Loucy (cell line): ENCODE measurements at regions not wholly inside any gene's neighbourhood (a gene's known extent, or its start where the extent isn't known, plus 50 kb on each side); places are given as distances from the start of the nearest gene placed in this dataset.

Experiments
- H2AFZ ChIP-seq: fragments of 200-600 bp; sonication (generic); 2 replicates; pipeline ENCODE4 v1.6.0; 2016; ENCODE audit warnings: antibody characterized with exemption, mild to moderate bottlenecking, low read length, moderate library complexity
- H3F3A ChIP-seq: fragments of 200-600 bp; 2 replicates; pipeline ENCODE4 v1.6.0; 2016; ENCODE audit warnings: antibody characterized with exemption, low read depth, mild to moderate bottlenecking
- H3K27me3 ChIP-seq: fragments of 200-600 bp; sonication (generic); 2 replicates; pipeline ENCODE4 v1.6.1; 2014; ENCODE audit warnings: low read length, mild to moderate bottlenecking; ENCODE audit not compliant: insufficient read depth, poor library complexity, severe bottlenecking
- H3K36me3 ChIP-seq: fragments of 200-600 bp; sonication (generic); 2 replicates; pipeline ENCODE4 v1.6.1; 2016; ENCODE audit warnings: low read length; ENCODE audit not compliant: insufficient read depth
- H3K4me1 ChIP-seq: fragments of 200-600 bp; sonication (generic); 2 replicates; pipeline ENCODE4 v1.5.1; 2014; ENCODE audit warnings: low read length, mild to moderate bottlenecking; ENCODE audit not compliant: insufficient read depth, poor library complexity, severe bottlenecking
- H3K4me2 ChIP-seq: fragments of 200-600 bp; sonication (generic); 2 replicates; pipeline ENCODE4 v1.6.0; 2014; ENCODE audit warnings: antibody characterized with exemption, low read length, low read depth, mild to moderate bottlenecking; ENCODE audit not compliant: poor library complexity, severe bottlenecking
- H3K4me3 ChIP-seq: fragments of 200-600 bp; sonication (generic); 2 replicates; pipeline ENCODE4 v1.5.1; 2014; ENCODE audit warnings: low read length, mild to moderate bottlenecking, mixed read lengths; ENCODE audit not compliant: poor library complexity, severe bottlenecking
- H3K79me2 ChIP-seq: fragments of 200-600 bp; sonication (generic); 2 replicates; pipeline ENCODE4 v1.6.1; 2014; ENCODE audit warnings: low read length; ENCODE audit not compliant: insufficient read depth
- H3K9ac ChIP-seq: fragments of 200-600 bp; sonication (generic); 2 replicates; pipeline ENCODE4 v1.6.0; 2014; ENCODE audit warnings: mild to moderate bottlenecking, low read depth, low read length, moderate library complexity; ENCODE audit not compliant: poor library complexity, severe bottlenecking
- H3K9me2 ChIP-seq: fragments of 200-600 bp; sonication (generic); replicated peaks from 2 replicates; pipeline ENCODE4 v1.6.1; 2016; ENCODE audit warnings: low read depth, low read length, mixed read lengths
- H3K9me3 ChIP-seq: fragments of 200-600 bp; sonication (generic); 2 replicates; pipeline ENCODE4 v1.6.1; 2014; ENCODE audit warnings: mild to moderate bottlenecking, antibody characterized with exemption, low read length, low read depth; ENCODE audit not compliant: insufficient read depth
- H4K20me1 ChIP-seq: fragments of 200-600 bp; sonication (generic); 2 replicates; pipeline ENCODE4 v1.6.0; 2014; ENCODE audit warnings: antibody characterized with exemption, low read length, mild to moderate bottlenecking; ENCODE audit not compliant: insufficient read depth, poor library complexity, severe bottlenecking
- EZH2phosphoT487 ChIP-seq: fragments of 200-600 bp; IDR thresholded peaks from 2 replicates; pipeline ENCODE4 v1.6.1; 2018; ENCODE audit warnings: antibody characterized with exemption, mild to moderate bottlenecking, moderate library complexity, borderline replicate concordance
- TF ChIP-seq, protein P1 (sequence below): fragments of 200-600 bp; sonication (generic); conservative IDR thresholded peaks from 2 replicates; pipeline ENCODE4 v1.5.1; 2014; ENCODE audit warnings: mild to moderate bottlenecking, antibody characterized with exemption, low read length

DNA sequence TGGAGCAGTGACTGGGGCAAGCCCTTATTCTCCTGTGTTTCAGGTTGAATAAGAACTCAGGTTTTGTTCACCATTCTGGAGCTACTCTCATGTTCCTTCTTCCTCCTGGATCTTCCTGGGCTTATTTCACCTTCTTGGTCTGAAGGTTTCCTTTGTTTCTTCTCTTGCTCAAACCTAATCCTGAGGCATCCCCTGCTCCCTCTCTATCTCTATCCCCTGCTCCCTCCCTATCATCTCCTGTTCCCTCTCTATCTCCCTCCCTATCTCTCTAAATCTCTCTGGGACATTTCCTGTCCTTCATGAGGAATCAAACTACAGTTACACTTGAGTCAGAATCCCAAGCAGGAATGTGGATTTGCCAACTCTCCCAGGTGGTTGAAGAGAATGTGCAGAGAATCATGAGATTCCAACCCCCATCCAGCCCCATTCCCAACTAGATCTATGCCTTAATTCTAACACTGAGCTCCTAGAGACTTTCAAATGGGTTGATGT lies 134.9 kb upstream of the ZIC3 start:
- Histone ChIP-seq H3K9ac (no peak overlapping the region), H3K4me3 (no peak overlapping the region), H3K27me3 (no peaks in the 10 kb centered on the region), H3F3A (no peaks in the 10 kb centered on the region), H3K36me3 (no peaks in the 10 kb centered on the region), H2AFZ (no peak overlapping the region), H3K4me1 (no peaks in the 10 kb centered on the region), H3K4me2 (no peak overlapping the region), H3K9me2 (no peaks in the 10 kb centered on the region), H3K79me2 (no peaks in the 10 kb centered on the region), H3K9me3 (no peaks in the 10 kb centered on the region), H4K20me1 (no peaks in the 10 kb centered on the region)
- TF ChIP-seq, protein P1, sequence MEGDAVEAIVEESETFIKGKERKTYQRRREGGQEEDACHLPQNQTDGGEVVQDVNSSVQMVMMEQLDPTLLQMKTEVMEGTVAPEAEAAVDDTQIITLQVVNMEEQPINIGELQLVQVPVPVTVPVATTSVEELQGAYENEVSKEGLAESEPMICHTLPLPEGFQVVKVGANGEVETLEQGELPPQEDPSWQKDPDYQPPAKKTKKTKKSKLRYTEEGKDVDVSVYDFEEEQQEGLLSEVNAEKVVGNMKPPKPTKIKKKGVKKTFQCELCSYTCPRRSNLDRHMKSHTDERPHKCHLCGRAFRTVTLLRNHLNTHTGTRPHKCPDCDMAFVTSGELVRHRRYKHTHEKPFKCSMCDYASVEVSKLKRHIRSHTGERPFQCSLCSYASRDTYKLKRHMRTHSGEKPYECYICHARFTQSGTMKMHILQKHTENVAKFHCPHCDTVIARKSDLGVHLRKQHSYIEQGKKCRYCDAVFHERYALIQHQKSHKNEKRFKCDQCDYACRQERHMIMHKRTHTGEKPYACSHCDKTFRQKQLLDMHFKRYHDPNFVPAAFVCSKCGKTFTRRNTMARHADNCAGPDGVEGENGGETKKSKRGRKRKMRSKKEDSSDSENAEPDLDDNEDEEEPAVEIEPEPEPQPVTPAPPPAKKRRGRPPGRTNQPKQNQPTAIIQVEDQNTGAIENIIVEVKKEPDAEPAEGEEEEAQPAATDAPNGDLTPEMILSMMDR: no peak
- TF ChIP-seq EZH2phosphoT487: no peak

- Histone ChIP-seq H3K27me3 (no peaks in the 10 kb centered on the region), H3K79me2 (no peaks in the 10 kb centered on the region), H3K9ac (no peak overlapping the region)
Measured at GRCh38 chrX:137430301-137430700, 135.6 kb upstream of the ZIC3 start.

DNA sequence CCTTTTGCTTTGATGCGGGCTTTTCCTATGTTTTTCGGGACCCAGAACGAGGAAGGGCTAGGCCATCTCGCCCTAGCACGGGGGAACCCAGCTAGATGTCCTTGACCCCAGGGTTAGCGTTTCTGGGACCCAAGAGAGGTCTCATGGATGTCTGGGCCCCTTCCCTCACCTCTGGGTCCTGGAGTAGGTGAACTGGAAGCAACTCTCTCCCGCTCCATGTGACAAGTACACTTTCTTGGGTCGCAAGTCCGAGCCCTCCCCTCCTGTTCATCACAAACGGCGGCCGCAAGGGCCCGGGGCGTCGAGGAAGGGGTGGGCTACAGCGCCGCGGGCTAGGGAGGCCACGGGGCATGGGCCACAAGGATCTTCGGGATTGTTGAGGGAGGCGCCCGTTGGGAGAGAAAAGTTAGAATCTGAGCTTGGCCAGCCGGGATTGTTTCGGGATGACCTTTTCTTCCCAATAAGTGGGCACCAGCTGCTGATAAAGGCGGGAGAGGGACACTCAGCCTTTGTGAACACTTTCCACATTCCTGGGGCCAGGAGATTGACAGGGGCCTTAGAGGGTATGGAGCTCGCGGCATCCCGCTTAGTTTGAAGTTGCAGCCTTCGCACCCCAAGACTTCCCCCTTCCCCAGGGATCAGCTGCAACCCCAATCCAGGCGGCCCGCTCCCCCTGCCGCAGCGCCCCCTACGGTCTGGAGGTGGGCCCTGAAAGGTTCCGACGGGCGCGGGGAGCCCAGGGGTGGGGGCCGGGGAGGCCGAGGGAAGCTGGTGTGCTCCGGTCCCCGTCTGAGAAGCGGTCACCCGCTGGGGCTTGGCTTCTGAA lies 136.9 kb upstream of the ZIC3 start:
- Histone ChIP-seq H3K9me3 (no peaks in the 10 kb centered on the region), H3K9me2 (no peaks in the 10 kb centered on the region), H4K20me1 (no peaks in the 10 kb centered on the region), H3K27me3 (no peaks in the 10 kb centered on the region), H3F3A (no peaks in the 10 kb centered on the region), H3K4me3 (no peak overlapping the region), H3K79me2 (no peaks in the 10 kb centered on the region), H3K9ac (no peak overlapping the region), H2AFZ (no peak overlapping the region), H3K4me1 (no peaks in the 10 kb centered on the region), H3K36me3 (no peaks in the 10 kb centered on the region), H3K4me2 (no peak overlapping the region)
- no peak for TF ChIP-seq EZH2phosphoT487

More at GRCh38 chrX:137430301-137430700, 135.6 kb upstream of the ZIC3 start:
- Histone ChIP-seq H3K9me2 (no peaks in the 10 kb centered on the region), H3K4me2 (no peak overlapping the region), H3F3A (no peaks in the 10 kb centered on the region), H4K20me1 (no peaks in the 10 kb centered on the region), H3K36me3 (no peaks in the 10 kb centered on the region), H3K4me1 (no peaks in the 10 kb centered on the region), H2AFZ (no peak overlapping the region), H3K4me3 (no peak overlapping the region), H3K9me3 (no peaks in the 10 kb centered on the region)
- TF ChIP-seq EZH2phosphoT487: no peak
- TF ChIP-seq, protein P1: no peak

DNA sequence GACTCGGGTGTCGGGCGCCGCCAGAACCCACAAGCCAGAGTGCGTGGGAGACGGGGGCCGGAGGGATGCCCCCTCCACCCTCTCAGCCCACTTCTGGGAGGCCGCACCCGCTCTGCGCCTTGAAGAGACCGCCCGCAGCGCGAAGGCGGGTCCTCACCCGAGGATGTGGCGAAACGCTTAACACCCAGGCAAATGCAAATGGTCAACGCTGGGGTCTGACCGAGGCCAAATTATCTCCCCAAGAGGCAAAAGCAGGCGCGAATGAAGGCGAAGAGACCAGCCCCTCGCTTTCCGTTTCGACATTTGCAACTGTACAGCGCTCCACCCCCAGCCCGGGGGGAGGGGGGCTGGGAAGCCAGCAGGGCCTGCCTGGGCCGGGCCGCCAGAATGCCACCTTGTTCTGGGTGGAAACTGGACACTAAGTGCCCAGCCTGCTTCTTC lies 137.7 kb upstream of the ZIC3 start:
- H3K4me2 ChIP-seq: no peak overlapping the region
- H3K36me3 ChIP-seq: no peaks in the 10 kb centered on the region
- no peak overlapping the region for H3K9ac ChIP-seq
- no peak overlapping the region for H3K4me3 ChIP-seq
- no peaks in the 10 kb centered on the region for H3K27me3 ChIP-seq
- no peaks in the 10 kb centered on the region for H4K20me1 ChIP-seq
- H3K9me3 ChIP-seq: no peaks in the 10 kb centered on the region
- TF ChIP-seq, protein P1: no peak
- TF ChIP-seq EZH2phosphoT487: no peak
- H2AFZ ChIP-seq: no peak overlapping the region
- H3K79me2 ChIP-seq: no peaks in the 10 kb centered on the region
- H3F3A ChIP-seq: no peaks in the 10 kb centered on the region
- no peaks in the 10 kb centered on the region for H3K9me2 ChIP-seq
- no peaks in the 10 kb centered on the region for H3K4me1 ChIP-seq
